ENCODE measurements at regions not wholly inside any gene's neighbourhood (a gene's known extent, or its start where the extent isn't known, plus 50 kb on each side); places are given as distances from the start of the nearest gene placed in this dataset.

DNA sequence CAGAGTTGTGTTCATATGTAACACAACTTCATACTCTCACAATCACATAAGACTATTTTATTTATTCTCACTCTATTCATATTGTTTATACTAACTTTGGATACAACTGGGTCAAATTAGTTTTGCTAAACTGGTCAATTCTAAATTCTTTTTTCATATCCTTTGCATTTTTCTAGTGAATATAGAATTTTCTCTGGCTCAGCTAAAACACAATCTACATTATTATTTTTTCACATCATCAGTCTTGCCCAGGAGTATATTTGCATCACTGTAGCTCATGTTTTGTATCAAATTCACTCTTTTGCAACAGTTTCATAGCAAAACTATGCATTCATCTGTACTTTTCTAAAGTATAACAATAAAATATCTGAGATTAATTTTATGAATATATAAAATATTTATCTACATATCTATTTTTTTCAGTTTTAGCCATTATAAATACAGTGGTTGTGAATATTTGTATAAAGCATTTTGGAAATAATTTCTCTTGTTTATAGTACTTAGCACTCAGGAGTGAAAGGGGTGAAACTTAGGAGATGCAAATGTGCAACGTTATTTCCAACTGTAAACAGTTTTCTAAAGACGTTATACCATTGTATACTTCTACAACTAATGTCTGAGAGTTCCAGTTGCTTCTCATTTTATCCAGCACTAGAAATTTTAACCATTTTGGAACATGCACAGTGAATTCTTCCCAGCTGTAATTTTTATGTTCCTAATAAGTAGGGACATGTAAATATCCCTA, 854.6 kb downstream of the CBLN2 start:
- H3K27ac Mint-ChIP-seq = no peak overlapping the region
- peaks cover 54% of the 10 kb centered on the region for H3K36me3 Mint-ChIP-seq
- POLR2A ChIA-PET = no interaction called here
- peaks cover 87% of the 10 kb centered on the region for H3K9me3 Mint-ChIP-seq
- ATAC-seq (no peak), DNase-seq (ENCODE audit: low spot score) (no peak)
- TF ChIP-seq ZNF423 (CRISPR knock-in tag; IDR thresholded peaks at IDR 0.05) (no peak), MXD4 (CRISPR knock-in tag; IDR thresholded peaks at IDR 0.05; ENCODE audit: borderline replicate concordance) (no peak), ETV6 (CRISPR knock-in tag; IDR thresholded peaks at IDR 0.05) (no peak), PRRX2 (CRISPR knock-in tag; IDR thresholded peaks at IDR 0.05) (no peak), ZBTB21 (CRISPR knock-in tag; IDR thresholded peaks at IDR 0.05; ENCODE audit: borderline replicate concordance) (no peak), HMGA2 (CRISPR knock-in tag; IDR thresholded peaks at IDR 0.05) (no peak), ZNF232 (CRISPR knock-in tag; IDR thresholded peaks at IDR 0.05) (no peak), SMAD3 (CRISPR knock-in tag; IDR thresholded peaks at IDR 0.05; ENCODE audit: borderline replicate concordance) (no peak), CBFB (CRISPR knock-in tag; IDR thresholded peaks at IDR 0.05; ENCODE audit: low read depth) (no peak), ELF4 (CRISPR knock-in tag; IDR thresholded peaks at IDR 0.05; ENCODE audit: low read depth) (no peak), ZNF138 (CRISPR knock-in tag; conservative IDR thresholded peaks at IDR 0.05) (no peak), EMX1 (CRISPR knock-in tag; IDR thresholded peaks at IDR 0.05) (no peak)
- TF ChIP-seq, protein P1, sequence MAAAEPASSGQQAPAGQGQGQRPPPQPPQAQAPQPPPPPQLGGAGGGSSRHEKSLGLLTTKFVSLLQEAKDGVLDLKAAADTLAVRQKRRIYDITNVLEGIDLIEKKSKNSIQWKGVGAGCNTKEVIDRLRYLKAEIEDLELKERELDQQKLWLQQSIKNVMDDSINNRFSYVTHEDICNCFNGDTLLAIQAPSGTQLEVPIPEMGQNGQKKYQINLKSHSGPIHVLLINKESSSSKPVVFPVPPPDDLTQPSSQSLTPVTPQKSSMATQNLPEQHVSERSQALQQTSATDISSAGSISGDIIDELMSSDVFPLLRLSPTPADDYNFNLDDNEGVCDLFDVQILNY (CRISPR knock-in tag; IDR thresholded peaks at IDR 0.05) = no peak
- TF ChIP-seq, protein P2, sequence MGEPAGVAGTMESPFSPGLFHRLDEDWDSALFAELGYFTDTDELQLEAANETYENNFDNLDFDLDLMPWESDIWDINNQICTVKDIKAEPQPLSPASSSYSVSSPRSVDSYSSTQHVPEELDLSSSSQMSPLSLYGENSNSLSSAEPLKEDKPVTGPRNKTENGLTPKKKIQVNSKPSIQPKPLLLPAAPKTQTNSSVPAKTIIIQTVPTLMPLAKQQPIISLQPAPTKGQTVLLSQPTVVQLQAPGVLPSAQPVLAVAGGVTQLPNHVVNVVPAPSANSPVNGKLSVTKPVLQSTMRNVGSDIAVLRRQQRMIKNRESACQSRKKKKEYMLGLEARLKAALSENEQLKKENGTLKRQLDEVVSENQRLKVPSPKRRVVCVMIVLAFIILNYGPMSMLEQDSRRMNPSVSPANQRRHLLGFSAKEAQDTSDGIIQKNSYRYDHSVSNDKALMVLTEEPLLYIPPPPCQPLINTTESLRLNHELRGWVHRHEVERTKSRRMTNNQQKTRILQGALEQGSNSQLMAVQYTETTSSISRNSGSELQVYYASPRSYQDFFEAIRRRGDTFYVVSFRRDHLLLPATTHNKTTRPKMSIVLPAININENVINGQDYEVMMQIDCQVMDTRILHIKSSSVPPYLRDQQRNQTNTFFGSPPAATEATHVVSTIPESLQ (CRISPR knock-in tag; IDR thresholded peaks at IDR 0.05) = no peak
- no peaks in the 10 kb centered on the region; the same call in 1 of the 2 replicates for H3K27me3 Mint-ChIP-seq (ENCODE audit: low read depth)
- CTCF ChIA-PET = no interaction called here
- no peaks in the 10 kb centered on the region for H3K4me1 Mint-ChIP-seq
- no peak overlapping the region for H3K4me3 Mint-ChIP-seq

DNA sequence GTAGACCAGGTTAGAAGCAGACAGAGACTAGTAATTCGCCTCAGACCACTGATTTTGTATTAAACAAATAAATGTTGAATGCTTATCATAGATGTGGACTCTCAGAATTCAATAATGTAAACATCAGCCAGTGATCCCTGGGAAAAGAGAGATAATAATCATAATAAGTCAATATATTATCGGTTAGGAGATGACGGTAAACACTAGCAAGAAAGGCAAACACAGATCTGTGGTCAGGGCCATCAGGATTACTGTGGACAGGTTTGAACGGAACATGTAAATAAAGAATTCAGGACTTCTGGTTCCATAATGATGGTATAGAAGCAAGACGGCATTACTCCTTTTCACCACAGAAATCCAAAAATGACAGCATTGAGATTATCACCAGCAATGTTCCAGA, 861.6 kb downstream of the CBLN2 start:
- no peaks in the 10 kb centered on the region; the same call in 1 of the 2 replicates for H3K27me3 Mint-ChIP-seq (ENCODE audit: low read depth)
- no peak overlapping the region for H3K27ac Mint-ChIP-seq
- POLR2A ChIA-PET = no interaction called here
- TF ChIP-seq, protein P3, sequence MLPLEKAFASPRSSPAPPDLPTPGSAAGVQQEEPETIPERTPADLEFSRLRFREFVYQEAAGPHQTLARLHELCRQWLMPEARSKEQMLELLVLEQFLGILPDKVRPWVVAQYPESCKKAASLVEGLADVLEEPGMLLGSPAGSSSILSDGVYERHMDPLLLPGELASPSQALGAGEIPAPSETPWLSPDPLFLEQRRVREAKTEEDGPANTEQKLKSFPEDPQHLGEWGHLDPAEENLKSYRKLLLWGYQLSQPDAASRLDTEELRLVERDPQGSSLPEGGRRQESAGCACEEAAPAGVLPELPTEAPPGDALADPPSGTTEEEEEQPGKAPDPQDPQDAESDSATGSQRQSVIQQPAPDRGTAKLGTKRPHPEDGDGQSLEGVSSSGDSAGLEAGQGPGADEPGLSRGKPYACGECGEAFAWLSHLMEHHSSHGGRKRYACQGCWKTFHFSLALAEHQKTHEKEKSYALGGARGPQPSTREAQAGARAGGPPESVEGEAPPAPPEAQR (CRISPR knock-in tag; IDR thresholded peaks at IDR 0.05) = no peak
- TF ChIP-seq, protein P4, sequence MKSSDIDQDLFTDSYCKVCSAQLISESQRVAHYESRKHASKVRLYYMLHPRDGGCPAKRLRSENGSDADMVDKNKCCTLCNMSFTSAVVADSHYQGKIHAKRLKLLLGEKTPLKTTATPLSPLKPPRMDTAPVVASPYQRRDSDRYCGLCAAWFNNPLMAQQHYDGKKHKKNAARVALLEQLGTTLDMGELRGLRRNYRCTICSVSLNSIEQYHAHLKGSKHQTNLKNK (CRISPR knock-in tag; IDR thresholded peaks at IDR 0.05) = no peak
- no peak for TF ChIP-seq GRHL2 (CRISPR knock-in tag; IDR thresholded peaks at IDR 0.05; ENCODE audit: insufficient replicate concordance, severe bottlenecking)
- no peak for TF ChIP-seq JUN (CRISPR knock-in tag; IDR thresholded peaks at IDR 0.05)
- TF ChIP-seq ZBTB21 (CRISPR knock-in tag; IDR thresholded peaks at IDR 0.05; ENCODE audit: borderline replicate concordance) = no peak
- TF ChIP-seq MXD4 (CRISPR knock-in tag; IDR thresholded peaks at IDR 0.05; ENCODE audit: borderline replicate concordance) = no peak
- no peak for TF ChIP-seq RORB (CRISPR knock-in tag; IDR thresholded peaks at IDR 0.05)
- TF ChIP-seq EMX1 (CRISPR knock-in tag; IDR thresholded peaks at IDR 0.05) = no peak
- TF ChIP-seq ETV6 (CRISPR knock-in tag; IDR thresholded peaks at IDR 0.05) = no peak
- no peak for TF ChIP-seq KAT7 (CRISPR knock-in tag; IDR thresholded peaks at IDR 0.05; ENCODE audit: borderline replicate concordance)
- no peak for TF ChIP-seq ZNF416 (CRISPR knock-in tag; IDR thresholded peaks at IDR 0.05)
- TF ChIP-seq, protein P5, sequence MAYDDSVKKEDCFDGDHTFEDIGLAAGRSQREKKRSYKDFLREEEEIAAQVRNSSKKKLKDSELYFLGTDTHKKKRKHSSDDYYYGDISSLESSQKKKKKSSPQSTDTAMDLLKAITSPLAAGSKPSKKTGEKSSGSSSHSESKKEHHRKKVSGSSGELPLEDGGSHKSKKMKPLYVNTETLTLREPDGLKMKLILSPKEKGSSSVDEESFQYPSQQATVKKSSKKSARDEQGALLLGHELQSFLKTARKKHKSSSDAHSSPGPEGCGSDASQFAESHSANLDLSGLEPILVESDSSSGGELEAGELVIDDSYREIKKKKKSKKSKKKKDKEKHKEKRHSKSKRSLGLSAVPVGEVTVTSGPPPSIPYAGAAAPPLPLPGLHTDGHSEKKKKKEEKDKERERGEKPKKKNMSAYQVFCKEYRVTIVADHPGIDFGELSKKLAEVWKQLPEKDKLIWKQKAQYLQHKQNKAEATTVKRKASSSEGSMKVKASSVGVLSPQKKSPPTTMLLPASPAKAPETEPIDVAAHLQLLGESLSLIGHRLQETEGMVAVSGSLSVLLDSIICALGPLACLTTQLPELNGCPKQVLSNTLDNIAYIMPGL (CRISPR knock-in tag; IDR thresholded peaks at IDR 0.05) = no peak
- TF ChIP-seq, protein P6, sequence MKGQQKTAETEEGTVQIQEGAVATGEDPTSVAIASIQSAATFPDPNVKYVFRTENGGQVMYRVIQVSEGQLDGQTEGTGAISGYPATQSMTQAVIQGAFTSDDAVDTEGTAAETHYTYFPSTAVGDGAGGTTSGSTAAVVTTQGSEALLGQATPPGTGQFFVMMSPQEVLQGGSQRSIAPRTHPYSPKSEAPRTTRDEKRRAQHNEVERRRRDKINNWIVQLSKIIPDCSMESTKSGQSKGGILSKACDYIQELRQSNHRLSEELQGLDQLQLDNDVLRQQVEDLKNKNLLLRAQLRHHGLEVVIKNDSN (CRISPR knock-in tag; IDR thresholded peaks at IDR 0.05) = no peak
- no peak for TF ChIP-seq FOXJ3 (CRISPR knock-in tag; IDR thresholded peaks at IDR 0.05; ENCODE audit: borderline replicate concordance)
- CTCF ChIA-PET = no interaction called here
- ATAC-seq = no peak
- no peak for DNase-seq (ENCODE audit: low spot score)
- no peak overlapping the region for H3K4me3 Mint-ChIP-seq
- peaks cover 62% of the 10 kb centered on the region for H3K36me3 Mint-ChIP-seq
- no peaks in the 10 kb centered on the region for H3K4me1 Mint-ChIP-seq
- H3K9me3 Mint-ChIP-seq = peaks cover 77% of the 10 kb centered on the region
